Skin of body (tissue), 1 donor: ENCODE measurements at regions not wholly inside any gene's neighbourhood (a gene's known extent, or its start where the extent isn't known, plus 50 kb on each side); places are given as distances from the start of the nearest gene placed in this dataset.
"Not testable (repeated sequence)": the region's sequence is repeated elsewhere in the genome, so short reads cannot be mapped to it uniquely, and the experiment has no call there.

ENCODE experiments used
- DNase-seq: peaks from one replicate; lab custom pipeline; 2025; lab: John Stamatoyannopoulos, UW

- no peak for DNase-seq
Observed at GRCh38 chr2:13195270-13195669, 478.5 kb downstream of the TRIB2 start.

- no peak for DNase-seq
Observed at GRCh38 chr2:13197248-13197647, 480.5 kb downstream of the TRIB2 start.

- no peak for DNase-seq
Observed at GRCh38 chr2:13201924-13202323, 485.2 kb downstream of the TRIB2 start.

- DNase-seq, result no peak
Observed at GRCh38 chr2:13212115-13212514, 495.4 kb downstream of the TRIB2 start.

GRCh38 chr2:13218205-13218604 lies 501.5 kb downstream of the TRIB2 start:
- DNase-seq, result no peak

GRCh38 chr2:13227578-13227977 lies 510.8 kb downstream of the TRIB2 start:
- no peak for DNase-seq

- no peak for DNase-seq
Observed at GRCh38 chr2:13230221-13230620, 513.5 kb downstream of the TRIB2 start.

- no peak for DNase-seq
Observed at GRCh38 chr2:13240061-13240460, 523.3 kb downstream of the TRIB2 start.

GRCh38 chr2:13240789-13241487 lies 524.2 kb downstream of the TRIB2 start:
- no peak for DNase-seq

GRCh38 chr2:13252615-13253014 lies 535.9 kb downstream of the TRIB2 start:
- DNase-seq, result no peak

- DNase-seq, result no peak
Observed at GRCh38 chr2:13255485-13255884, 538.7 kb downstream of the TRIB2 start.

GRCh38 chr2:13260402-13260801 lies 543.7 kb downstream of the TRIB2 start:
- DNase-seq, result no peak

- DNase-seq, result no peak
Observed at GRCh38 chr2:13266166-13266565, 549.4 kb downstream of the TRIB2 start.

- no peak for DNase-seq
Observed at GRCh38 chr2:13284688-13285087, 568.0 kb downstream of the TRIB2 start.

- no peak for DNase-seq
Observed at GRCh38 chr2:13289310-13289709, 572.6 kb downstream of the TRIB2 start.

GRCh38 chr2:13308478-13308805 lies 591.7 kb downstream of the TRIB2 start:
- DNase-seq, result not testable (repeated sequence)

- DNase-seq, result no peak
Observed at GRCh38 chr2:13308989-13309388, 592.3 kb downstream of the TRIB2 start.

- no peak for DNase-seq
Observed at GRCh38 chr2:13332060-13332459, 615.3 kb downstream of the TRIB2 start.

GRCh38 chr2:13334071-13334470 lies 617.3 kb downstream of the TRIB2 start:
- not testable (repeated sequence) for DNase-seq

- no peak for DNase-seq
Observed at GRCh38 chr2:13334545-13334944, 617.8 kb downstream of the TRIB2 start.

GRCh38 chr2:13335862-13336535 lies 619.3 kb downstream of the TRIB2 start:
- no peak for DNase-seq

- no peak for DNase-seq
Observed at GRCh38 chr2:13351068-13351467, 634.3 kb downstream of the TRIB2 start.

GRCh38 chr2:13353083-13353482 lies 636.3 kb downstream of the TRIB2 start:
- DNase-seq, result no peak
